HepG2 (cell line): ENCODE measurements at regions not wholly inside any gene's neighbourhood (a gene's known extent, or its start where the extent isn't known, plus 50 kb on each side); places are given as distances from the start of the nearest gene placed in this dataset.

Experiments used
- CBX2 ChIP-seq, 2 experiments: fragments of 200-600 bp in 1 of 2; sonication (generic); formaldehyde crosslinking in 1 of 2; IDR thresholded peaks; 2 replicates each; pipeline versions ENCODE4 v1.7.0 to v1.8.1; 2018 to 2022; ENCODE audit warnings: low read depth in 2 of 2, low read length in 1 of 2, mild to moderate bottlenecking in 1 of 2, missing genetic modification reagents in 1 of 2
- DR1 ChIP-seq: sonication (generic); formaldehyde crosslinking; IDR thresholded peaks from 2 replicates; pipeline ENCODE4 v1.8.0; 2021; ENCODE audit warnings: mild to moderate bottlenecking, missing genetic modification reagents, inconsistent platforms
- EP300 ChIP-seq, 3 experiments: sonication (generic) in 1 of 3; formaldehyde crosslinking in 1 of 3; IDR thresholded peaks; 2 replicates each; pipeline versions ENCODE4 v1.5.1 to v1.6.1; 2011 to 2020; ENCODE audit warnings: low read depth in 2 of 3, low read length in 2 of 3, borderline replicate concordance in 1 of 3, improper control_type of control experiment in 1 of 3, mild to moderate bottlenecking in 1 of 3, missing genetic modification reagents in 1 of 3, moderate library complexity in 1 of 3
- KAT8 ChIP-seq: IDR thresholded peaks from 2 replicates; pipeline ENCODE4 v1.6.1; 2016; ENCODE audit warnings: missing genetic modification reagents, missing compliant biosample characterization
- KMT2B ChIP-seq: IDR thresholded peaks from 2 replicates; pipeline ENCODE4 v1.6.1; 2016; ENCODE audit warnings: missing genetic modification reagents, missing compliant biosample characterization
- NFAT5 ChIP-seq: sonication (generic); formaldehyde crosslinking; IDR thresholded peaks from 2 replicates; pipeline ENCODE4 v1.4.0; 2020; ENCODE audit warnings: missing genetic modification reagents
- NFATC3 ChIP-seq: sonication (generic); formaldehyde crosslinking; IDR thresholded peaks from 2 replicates; pipeline ENCODE4 v1.5.1; 2020; ENCODE audit warnings: mild to moderate bottlenecking, missing genetic modification reagents
- NPAS2 ChIP-seq: sonication (generic); formaldehyde crosslinking; IDR thresholded peaks from 2 replicates; pipeline ENCODE4 v1.8.0; 2022; ENCODE audit warnings: mild to moderate bottlenecking, missing genetic modification reagents, borderline replicate concordance
- ZKSCAN1 ChIP-seq: fragments of 150-350 bp; IDR thresholded peaks from 2 replicates; pipeline ENCODE4 v1.6.1; 2014; ENCODE audit warnings: low read length
- ZNF430 ChIP-seq: sonication (generic); formaldehyde crosslinking; IDR thresholded peaks from 2 replicates; pipeline ENCODE4 v1.9.0; 2021; ENCODE audit warnings: mild to moderate bottlenecking, missing genetic modification reagents
- ZNF441 ChIP-seq: sonication (generic); formaldehyde crosslinking; IDR thresholded peaks from 2 replicates; pipeline ENCODE4 v1.7.0; 2021; ENCODE audit warnings: missing genetic modification reagents, borderline replicate concordance
- ZNF543 ChIP-seq: sonication (generic); formaldehyde crosslinking; IDR thresholded peaks from 2 replicates; pipeline ENCODE4 v1.4.0; 2020; ENCODE audit warnings: mild to moderate bottlenecking, missing genetic modification reagents
- ZSCAN22 ChIP-seq: sonication (generic); formaldehyde crosslinking; IDR thresholded peaks from 2 replicates; pipeline ENCODE4 v1.4.0; 2020; ENCODE audit warnings: mild to moderate bottlenecking, missing genetic modification reagents
- TF ChIP-seq, protein P1 (sequence below): sonication (generic); formaldehyde crosslinking; IDR thresholded peaks from one replicate; pipeline ENCODE4 v1.5.1; 2020; ENCODE audit warnings: mild to moderate bottlenecking, missing genetic modification reagents; ENCODE audit errors: not compliant biosample characterization

DNA sequence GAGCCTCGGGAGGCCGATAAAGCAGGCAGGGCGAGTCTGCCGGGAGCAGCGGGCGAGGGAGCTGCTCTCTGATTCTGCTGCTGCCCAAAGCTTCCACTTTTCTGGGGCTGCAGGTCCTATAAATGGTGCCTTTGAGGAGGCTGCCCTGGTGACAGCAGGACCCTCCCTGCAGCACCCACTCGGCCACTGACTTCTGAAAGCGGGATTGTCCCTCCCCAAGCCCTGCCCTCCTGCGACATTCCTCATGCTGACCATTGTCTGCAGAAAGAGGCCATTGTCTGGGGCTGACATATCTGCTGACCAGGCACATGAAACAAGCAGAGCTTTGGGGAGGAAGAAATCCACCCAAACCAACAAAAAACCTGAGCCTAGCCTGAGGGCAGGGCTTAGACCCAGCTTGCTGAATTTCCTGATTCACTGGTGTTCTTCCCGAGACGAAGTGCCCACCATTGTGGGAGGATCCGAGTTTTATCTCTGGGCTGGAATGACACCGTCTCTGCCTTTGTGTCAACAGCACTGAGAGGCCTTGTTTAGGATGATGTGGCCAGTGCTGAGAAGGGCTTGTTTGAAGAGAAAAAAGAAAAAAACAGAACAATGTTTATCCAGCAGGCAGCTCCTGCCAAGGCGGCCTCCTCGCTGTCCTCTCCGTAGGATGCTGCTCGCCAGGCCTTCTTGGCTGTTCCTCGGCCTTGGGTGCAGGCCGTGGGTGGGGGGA lies 129.7 kb downstream of the MYCN start (continued):
- TF ChIP-seq NPAS2 (CRISPR knock-in tag) (no peak), NFATC3 (CRISPR knock-in tag) (no peak), NFAT5 (CRISPR knock-in tag) (0 out of 2 replicates have a peak, but pooled peaks have one; percentile 27), EP300 (IDR thresholded peaks at IDR 0.05; ENCODE audit: low read depth in 2 of 2, low read length in 2 of 2) (peak in 1 of 2 experiments; percentile 76; a peak in 3 of 4 replicates), EP300 (CRISPR knock-in tag; IDR thresholded peaks at IDR 0.05; ENCODE audit: borderline replicate concordance) (peak; percentile 37; the same call in 1 of the 2 replicates), ZKSCAN1 (no peak), CBX2 (IDR thresholded peaks at IDR 0.05; ENCODE audit: low read depth, low read length) (no peak), CBX2 (CRISPR knock-in tag; IDR thresholded peaks at IDR 0.05; ENCODE audit: low read depth) (no peak; the same call in 1 of the 2 replicates), KAT8 (0 out of 2 replicates have a peak, but pooled peaks have one; percentile 56), ZNF430 (no peak), ZSCAN22 (no peak), ZNF543 (CRISPR knock-in tag) (no peak), DR1 (CRISPR knock-in tag) (no peak), KMT2B (no peak), ZNF441 (peak; percentile 47; the same call in 1 of the 2 replicates)
- TF ChIP-seq, protein P1, sequence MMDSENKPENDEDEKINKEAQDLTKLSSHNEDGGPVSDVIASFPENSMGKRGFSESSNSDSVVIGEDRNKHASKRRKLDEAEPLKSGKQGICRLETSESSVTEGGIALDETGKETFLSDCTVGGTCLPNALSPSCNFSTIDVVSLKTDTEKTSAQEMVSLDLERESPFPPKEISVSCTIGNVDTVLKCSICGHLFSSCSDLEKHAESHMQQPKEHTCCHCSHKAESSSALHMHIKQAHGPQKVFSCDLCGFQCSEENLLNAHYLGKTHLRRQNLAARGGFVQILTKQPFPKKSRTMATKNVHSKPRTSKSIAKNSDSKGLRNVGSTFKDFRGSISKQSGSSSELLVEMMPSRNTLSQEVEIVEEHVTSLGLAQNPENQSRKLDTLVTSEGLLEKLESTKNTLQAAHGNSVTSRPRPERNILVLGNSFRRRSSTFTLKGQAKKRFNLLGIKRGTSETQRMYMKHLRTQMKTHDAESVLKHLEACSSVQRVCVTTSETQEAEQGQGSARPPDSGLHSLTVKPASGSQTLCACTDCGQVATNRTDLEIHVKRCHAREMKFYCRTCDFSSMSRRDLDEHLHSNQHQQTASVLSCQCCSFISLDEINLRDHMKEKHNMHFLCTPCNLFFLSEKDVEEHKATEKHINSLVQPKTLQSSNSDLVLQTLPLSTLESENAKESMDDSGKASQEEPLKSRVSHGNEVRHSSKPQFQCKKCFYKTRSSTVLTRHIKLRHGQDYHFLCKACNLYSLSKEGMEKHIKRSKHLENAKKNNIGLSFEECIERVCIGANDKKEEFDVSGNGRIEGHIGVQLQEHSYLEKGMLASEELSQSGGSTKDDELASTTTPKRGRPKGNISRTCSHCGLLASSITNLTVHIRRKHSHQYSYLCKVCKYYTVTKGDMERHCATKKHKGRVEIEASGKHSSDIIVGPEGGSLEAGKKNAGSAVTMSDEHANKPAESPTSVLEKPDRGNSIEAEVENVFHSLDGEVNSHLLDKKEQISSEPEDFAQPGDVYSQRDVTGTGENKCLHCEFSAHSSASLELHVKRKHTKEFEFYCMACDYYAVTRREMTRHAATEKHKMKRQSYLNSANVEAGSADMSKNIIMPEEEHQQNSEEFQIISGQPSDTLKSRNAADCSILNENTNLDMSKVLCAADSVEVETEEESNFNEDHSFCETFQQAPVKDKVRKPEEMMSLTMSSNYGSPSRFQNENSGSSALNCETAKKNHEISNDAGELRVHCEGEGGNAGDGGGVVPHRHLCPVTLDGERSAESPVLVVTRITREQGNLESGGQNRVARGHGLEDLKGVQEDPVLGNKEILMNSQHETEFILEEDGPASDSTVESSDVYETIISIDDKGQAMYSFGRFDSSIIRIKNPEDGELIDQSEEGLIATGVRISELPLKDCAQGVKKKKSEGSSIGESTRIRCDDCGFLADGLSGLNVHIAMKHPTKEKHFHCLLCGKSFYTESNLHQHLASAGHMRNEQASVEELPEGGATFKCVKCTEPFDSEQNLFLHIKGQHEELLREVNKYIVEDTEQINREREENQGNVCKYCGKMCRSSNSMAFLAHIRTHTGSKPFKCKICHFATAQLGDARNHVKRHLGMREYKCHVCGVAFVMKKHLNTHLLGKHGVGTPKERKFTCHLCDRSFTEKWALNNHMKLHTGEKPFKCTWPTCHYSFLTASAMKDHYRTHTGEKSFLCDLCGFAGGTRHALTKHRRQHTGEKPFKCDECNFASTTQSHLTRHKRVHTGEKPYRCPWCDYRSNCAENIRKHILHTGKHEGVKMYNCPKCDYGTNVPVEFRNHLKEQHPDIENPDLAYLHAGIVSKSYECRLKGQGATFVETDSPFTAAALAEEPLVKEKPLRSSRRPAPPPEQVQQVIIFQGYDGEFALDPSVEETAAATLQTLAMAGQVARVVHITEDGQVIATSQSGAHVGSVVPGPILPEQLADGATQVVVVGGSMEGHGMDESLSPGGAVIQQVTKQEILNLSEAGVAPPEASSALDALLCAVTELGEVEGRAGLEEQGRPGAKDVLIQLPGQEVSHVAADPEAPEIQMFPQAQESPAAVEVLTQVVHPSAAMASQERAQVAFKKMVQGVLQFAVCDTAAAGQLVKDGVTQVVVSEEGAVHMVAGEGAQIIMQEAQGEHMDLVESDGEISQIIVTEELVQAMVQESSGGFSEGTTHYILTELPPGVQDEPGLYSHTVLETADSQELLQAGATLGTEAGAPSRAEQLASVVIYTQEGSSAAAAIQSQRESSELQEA (CRISPR knock-in tag), result no peak
